Hepatocyte (in vitro differentiated cells): ENCODE measurements at regions not wholly inside any gene's neighbourhood (a gene's known extent, or its start where the extent isn't known, plus 50 kb on each side); places are given as distances from the start of the nearest gene placed in this dataset.
"Not testable (repeated sequence)": the region's sequence is repeated elsewhere in the genome, so short reads cannot be mapped to it uniquely, and the experiment has no call there.

Experiments
- EZH2 ChIP-seq: fragments of 200-600 bp; sonication (generic); IDR thresholded peaks from 2 replicates; pipeline ENCODE4 v1.6.1; 2016; ENCODE audit warnings: antibody characterized with exemption, mild to moderate bottlenecking, borderline replicate concordance
- EZH2phosphoT487 ChIP-seq: fragments of 200-600 bp; sonication (generic); IDR thresholded peaks from one replicate; pipeline ENCODE4 v1.6.1; 2018; ENCODE audit warnings: antibody characterized with exemption, mild to moderate bottlenecking, low read depth, moderate library complexity; ENCODE audit not compliant: unreplicated experiment, severe bottlenecking
- TF ChIP-seq, protein P1 (sequence below): fragments of 200-600 bp; sonication (generic); IDR thresholded peaks from 2 replicates; pipeline ENCODE4 v1.5.1; 2016; ENCODE audit warnings: antibody characterized with exemption, mild to moderate bottlenecking; ENCODE audit not compliant: poor library complexity

DNA sequence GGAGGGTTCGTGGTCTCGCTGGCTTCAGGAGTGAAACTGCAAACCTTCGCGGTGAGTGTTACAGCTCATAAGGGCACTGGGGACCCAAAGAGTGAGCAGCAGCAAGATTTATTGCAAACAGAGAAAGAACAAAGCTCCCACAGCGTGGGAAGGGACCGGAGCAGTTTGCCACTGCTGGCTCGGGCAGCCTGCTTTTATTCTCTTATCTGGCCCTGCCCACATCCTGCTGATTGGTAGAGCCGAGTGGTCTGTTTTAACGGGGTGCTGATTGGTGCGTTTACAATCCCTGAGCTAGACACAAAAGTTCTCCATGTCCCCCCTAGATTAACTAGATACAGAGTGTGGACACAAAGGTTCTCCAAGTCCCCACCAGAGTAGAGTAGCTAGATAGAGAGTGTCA lies 161.3 kb downstream of the ZIC4 start:
- TF ChIP-seq, protein P1, sequence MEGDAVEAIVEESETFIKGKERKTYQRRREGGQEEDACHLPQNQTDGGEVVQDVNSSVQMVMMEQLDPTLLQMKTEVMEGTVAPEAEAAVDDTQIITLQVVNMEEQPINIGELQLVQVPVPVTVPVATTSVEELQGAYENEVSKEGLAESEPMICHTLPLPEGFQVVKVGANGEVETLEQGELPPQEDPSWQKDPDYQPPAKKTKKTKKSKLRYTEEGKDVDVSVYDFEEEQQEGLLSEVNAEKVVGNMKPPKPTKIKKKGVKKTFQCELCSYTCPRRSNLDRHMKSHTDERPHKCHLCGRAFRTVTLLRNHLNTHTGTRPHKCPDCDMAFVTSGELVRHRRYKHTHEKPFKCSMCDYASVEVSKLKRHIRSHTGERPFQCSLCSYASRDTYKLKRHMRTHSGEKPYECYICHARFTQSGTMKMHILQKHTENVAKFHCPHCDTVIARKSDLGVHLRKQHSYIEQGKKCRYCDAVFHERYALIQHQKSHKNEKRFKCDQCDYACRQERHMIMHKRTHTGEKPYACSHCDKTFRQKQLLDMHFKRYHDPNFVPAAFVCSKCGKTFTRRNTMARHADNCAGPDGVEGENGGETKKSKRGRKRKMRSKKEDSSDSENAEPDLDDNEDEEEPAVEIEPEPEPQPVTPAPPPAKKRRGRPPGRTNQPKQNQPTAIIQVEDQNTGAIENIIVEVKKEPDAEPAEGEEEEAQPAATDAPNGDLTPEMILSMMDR, result not testable (repeated sequence)
- TF ChIP-seq EZH2, EZH2phosphoT487: not testable (repeated sequence)
